A549 (cell line): ENCODE measurements at regions not wholly inside any gene's neighbourhood (a gene's known extent, or its start where the extent isn't known, plus 50 kb on each side); places are given as distances from the start of the nearest gene placed in this dataset.

Source experiments
- ATAC-seq, 2 experiments: fragments of 200-7000 bp in 1 of 2; fragments of >200 bp in 1 of 2; cut with Nextera tagmentation in 1 of 2; cut with Tn5 transposase in 1 of 2; 3 replicates each; pipeline versions ENCODE4 v1.8.0 to v1.9.1; 2018 to 2020; ENCODE audit warnings: mild to moderate bottlenecking in 1 of 2, moderate library complexity in 1 of 2
- CTCF ChIA-PET: fragments of 300-600 bp; sonication (Branson Sonifier 250); formaldehyde crosslinking; extraction: SDS; loops from one replicate; lab custom pipeline; 2021; ENCODE audit warnings: antibody characterized with exemption, inconsistent platforms; lab: Yijun Ruan, JAX
- POLR2A ChIA-PET: fragments of 350-600 bp; formaldehyde crosslinking; extraction: SDS; loops from one replicate; lab custom pipeline; 2021; ENCODE audit warnings: antibody characterized with exemption, inconsistent platforms; lab: Yijun Ruan, JAX
- DNase-seq, 2 experiments: peaks; one replicate each; pipeline versions ENCODE4 v3.0.0 to v3.0.0-alpha.2; 2011 to 2016; ENCODE audit warnings: low read depth in 1 of 2, low spot score in 1 of 2
- FAIRE-seq: peaks from 2 replicates; lab custom pipeline; 2011; peaks lifted over from hg19 to GRCh38; lab: Jason Lieb, UNC
- H3K27ac ChIP-seq, 2 experiments: fragments of >200 bp; sonication (Bioruptor Twin); formaldehyde crosslinking; 3 replicates each; pipeline ENCODE4 v1.5.1; 2016 to 2017
- H3K4me1 ChIP-seq: fragments of >200 bp; sonication (Bioruptor Twin); formaldehyde crosslinking; 3 replicates; pipeline ENCODE4 v1.6.1; 2016
- H3K4me2 ChIP-seq: fragments of >200 bp; sonication (Bioruptor Twin); formaldehyde crosslinking; 3 replicates; pipeline ENCODE4 v1.6.1; 2016
- H3K4me3 ChIP-seq: fragments of >200 bp; sonication (Bioruptor Twin); formaldehyde crosslinking; 3 replicates; pipeline ENCODE4 v1.5.1; 2016
- H3K9me3 ChIP-seq: fragments of >200 bp; sonication (Bioruptor Twin); formaldehyde crosslinking; 3 replicates; pipeline ENCODE4 v1.6.1; 2016
- BHLHE40 ChIP-seq: IDR thresholded peaks from 2 replicates; pipeline ENCODE4 v1.6.1; 2012; ENCODE audit warnings: low read depth, low read length, inconsistent platforms
- CBX2 ChIP-seq: fragments of 200-600 bp; sonication (generic); IDR thresholded peaks from 2 replicates; pipeline ENCODE4 v1.6.1; 2016; ENCODE audit warnings: low read depth, mild to moderate bottlenecking, borderline replicate concordance
- CBX8 ChIP-seq: fragments of 200-600 bp; sonication (generic); IDR thresholded peaks from 2 replicates; pipeline ENCODE4 v1.6.1; 2016
- CEBPB ChIP-seq, 2 experiments: fragments of >200 bp in 1 of 2; sonication (Bioruptor Twin) in 1 of 2; formaldehyde crosslinking in 1 of 2; IDR thresholded peaks; 2 replicates each; pipeline ENCODE4 v1.6.1; 2012 to 2016
- CHD2 ChIP-seq: fragments of 150-350 bp; IDR thresholded peaks from 2 replicates; pipeline ENCODE4 v1.6.1; 2014; ENCODE audit warnings: low read length; ENCODE audit not compliant: partially characterized antibody
- ELK1 ChIP-seq: fragments of 150-350 bp; IDR thresholded peaks from 2 replicates; pipeline ENCODE4 v1.6.1; 2014; ENCODE audit warnings: low read depth, mild to moderate bottlenecking, low read length
- EP300 ChIP-seq, 2 experiments: fragments of >200 bp; sonication (Bioruptor Twin); formaldehyde crosslinking; IDR thresholded peaks; 2 replicates in 1 of 2; 3 replicates in 1 of 2; pipeline ENCODE4 v1.6.1; 2016 to 2017
- HDAC2 ChIP-seq: fragments of 200-600 bp; sonication (generic); IDR thresholded peaks from 2 replicates; pipeline ENCODE4 v1.6.1; 2016
- HOXB13 ChIP-seq: fragments of 250-450 bp; sonication (Bioruptor Pico); IDR thresholded peaks from 2 replicates; pipeline ENCODE4 v1.5.0; 2020; ENCODE audit warnings: low read depth, mild to moderate bottlenecking, moderate library complexity
- HOXB5 ChIP-seq: fragments of 250-450 bp; sonication (Bioruptor Pico); IDR thresholded peaks from 2 replicates; pipeline ENCODE4 v1.5.0; 2020; ENCODE audit warnings: mild to moderate bottlenecking, moderate library complexity
- JUN ChIP-seq, 2 experiments: fragments of >200 bp; sonication (Bioruptor Twin); formaldehyde crosslinking; IDR thresholded peaks; 2 replicates in 1 of 2; 3 replicates in 1 of 2; pipeline ENCODE4 v1.6.1; 2016 to 2017
- JUNB ChIP-seq: fragments of >200 bp; sonication (Bioruptor Twin); formaldehyde crosslinking; IDR thresholded peaks from 2 replicates; pipeline ENCODE4 v1.6.1; 2016
- KDM1A ChIP-seq: fragments of 200-600 bp; sonication (generic); IDR thresholded peaks from 2 replicates; pipeline ENCODE4 v1.6.1; 2016; ENCODE audit warnings: low read depth, mild to moderate bottlenecking
- KDM5A ChIP-seq: fragments of 200-600 bp; sonication (generic); IDR thresholded peaks from 2 replicates; pipeline ENCODE4 v1.6.1; 2016; ENCODE audit warnings: antibody characterized with exemption, mild to moderate bottlenecking
- MAX ChIP-seq: IDR thresholded peaks from 2 replicates; pipeline ENCODE4 v1.6.1; 2012
- MAZ ChIP-seq: fragments of 150-350 bp; IDR thresholded peaks from 2 replicates; pipeline ENCODE4 v1.6.1; 2014; ENCODE audit warnings: antibody characterized with exemption, low read depth, low read length, borderline replicate concordance
- MYC ChIP-seq: IDR thresholded peaks from 2 replicates; pipeline ENCODE4 v1.6.1; 2012; ENCODE audit warnings: mild to moderate bottlenecking, inconsistent platforms, low read length, improper control_type of control experiment, borderline replicate concordance
- NPAS2 ChIP-seq: fragments of 250-450 bp; sonication (Bioruptor Pico); IDR thresholded peaks from 2 replicates; pipeline ENCODE4 v1.8.0; 2022; ENCODE audit warnings: mild to moderate bottlenecking, moderate library complexity, borderline replicate concordance
- NR3C1 ChIP-seq: fragments of >200 bp; sonication (Bioruptor Twin); formaldehyde crosslinking; IDR thresholded peaks from 3 replicates; pipeline ENCODE4 v1.6.1; 2017
- PBX3 ChIP-seq: IDR thresholded peaks from 2 replicates; pipeline ENCODE4 v1.6.1; 2012
- POLR2A ChIP-seq: IDR thresholded peaks from 2 replicates; pipeline ENCODE4 v1.6.1; 2012; ENCODE audit warnings: mild to moderate bottlenecking, low read length
- RCOR1 ChIP-seq: fragments of 150-350 bp; IDR thresholded peaks from 2 replicates; pipeline ENCODE4 v1.6.1; 2014; ENCODE audit warnings: antibody characterized with exemption, low read length, low read depth
- SMC3 ChIP-seq: fragments of >200 bp; sonication (Bioruptor Twin); formaldehyde crosslinking; IDR thresholded peaks from 3 replicates; pipeline ENCODE4 v1.6.1; 2018; ENCODE audit warnings: inconsistent platforms
- SREBF2 ChIP-seq: fragments of 450-650 bp; IDR thresholded peaks from 2 replicates; pipeline ENCODE4 v1.6.1; 2014; ENCODE audit warnings: mild to moderate bottlenecking, moderate library complexity
- USF2 ChIP-seq: fragments of 450-650 bp; IDR thresholded peaks from 2 replicates; pipeline ENCODE4 v1.6.1; 2014; ENCODE audit warnings: antibody characterized with exemption
- ZNF302 ChIP-seq: fragments of 250-450 bp; sonication (Bioruptor Pico); IDR thresholded peaks from 2 replicates; pipeline ENCODE4 v1.9.0; 2021; ENCODE audit warnings: inconsistent platforms, mild to moderate bottlenecking, moderate library complexity
- ZSCAN20 ChIP-seq: fragments of 250-450 bp; sonication (Bioruptor Pico); IDR thresholded peaks from 2 replicates; pipeline ENCODE4 v1.8.0; 2022; ENCODE audit warnings: mild to moderate bottlenecking, moderate library complexity
- WGBS: methylation state at CpG from one replicate; pipeline ENCODE4 v1.1.6; 2017; ENCODE audit errors: missing lambda C conversion rate; 5-methylcytosine and 5-hydroxymethylcytosine counted together

- CTCF ChIA-PET: interaction anchor here (0.7 to 5.0 kb wide), 12 partner anchors 10 to 515 kb away, joined by 3 to 38 read pairs (median 7); no protein-coding TSS in a partner anchor
- Histone ChIP-seq H3K27ac (no peak overlapping the region), H3K9me3 (no peaks in the 10 kb centered on the region), H3K4me3 (no peak overlapping the region), H3K4me2 (no peak overlapping the region)
- no peak for ATAC-seq
- POLR2A ChIA-PET: no interaction called here
- FAIRE-seq: no peak
- TF ChIP-seq PBX3 (no peak), RCOR1 (no peak), HOXB5 (no peak), KDM5A (no peak), BHLHE40 (no peak), USF2 (no peak), CBX8 (no peak), ZNF302 (no peak), CBX2 (no peak), ZSCAN20 (CRISPR knock-in tag) (no peak), NR3C1 (no peak), MAX (no peak), SMC3 (no peak), KDM1A (no peak), CHD2 (no peak), JUN (IDR thresholded peaks at IDR 0.05) (no peak), SREBF2 (no peak), MAZ (no peak), NPAS2 (no peak), JUNB (no peak)
- TF ChIP-seq, all 56 proteins: peak for 0
- WGBS: 54% methylated on average over 12 of the region's 12 CpGs
- no peaks in the 10 kb centered on the region for H3K4me1 ChIP-seq
- no peak for DNase-seq
Observed at GRCh38 chr16:49923411-49923810, 67.5 kb upstream of the ZNF423 start.

- FAIRE-seq (no peak), ATAC-seq (peak in 1 of 2 experiments; percentile 72; a peak in 3 of 6 replicates), DNase-seq (peak; percentile 53 to 64)
- Histone ChIP-seq H3K4me2 (no peak overlapping the region), H3K4me1 (no peaks in the 10 kb centered on the region), H3K27ac (no peak overlapping the region), H3K4me3 (no peak overlapping the region), H3K9me3 (no peaks in the 10 kb centered on the region)
- 29% methylated on average over 7 of the region's 7 CpGs for WGBS
- ChIA-PET CTCF (interaction anchor here (0.9 to 5.0 kb wide), 3 partner anchors 65 to 516 kb away, joined by 3 to 38 read pairs (median 24); no protein-coding TSS in a partner anchor), POLR2A (no interaction called here)
- TF ChIP-seq POLR2A: no peak
- TF ChIP-seq HOXB13: no peak
- no peak for TF ChIP-seq MYC
- no peak for TF ChIP-seq EP300 (IDR thresholded peaks at IDR 0.05)
- TF ChIP-seq USF2: peak; percentile 85
- TF ChIP-seq CEBPB (IDR thresholded peaks at IDR 0.05): no peak
- no peak for TF ChIP-seq ELK1
- no peak for TF ChIP-seq HDAC2
Observed at GRCh38 chr16:49924078-49924477, 68.2 kb upstream of the ZNF423 start.
